ENCODE measurements at regions not wholly inside any gene's neighbourhood (a gene's known extent, or its start where the extent isn't known, plus 50 kb on each side); places are given as distances from the start of the nearest gene placed in this dataset.
A peak's percentile ranks its signal among the peaks of the same experiment; 100 is the strongest.

DNA sequence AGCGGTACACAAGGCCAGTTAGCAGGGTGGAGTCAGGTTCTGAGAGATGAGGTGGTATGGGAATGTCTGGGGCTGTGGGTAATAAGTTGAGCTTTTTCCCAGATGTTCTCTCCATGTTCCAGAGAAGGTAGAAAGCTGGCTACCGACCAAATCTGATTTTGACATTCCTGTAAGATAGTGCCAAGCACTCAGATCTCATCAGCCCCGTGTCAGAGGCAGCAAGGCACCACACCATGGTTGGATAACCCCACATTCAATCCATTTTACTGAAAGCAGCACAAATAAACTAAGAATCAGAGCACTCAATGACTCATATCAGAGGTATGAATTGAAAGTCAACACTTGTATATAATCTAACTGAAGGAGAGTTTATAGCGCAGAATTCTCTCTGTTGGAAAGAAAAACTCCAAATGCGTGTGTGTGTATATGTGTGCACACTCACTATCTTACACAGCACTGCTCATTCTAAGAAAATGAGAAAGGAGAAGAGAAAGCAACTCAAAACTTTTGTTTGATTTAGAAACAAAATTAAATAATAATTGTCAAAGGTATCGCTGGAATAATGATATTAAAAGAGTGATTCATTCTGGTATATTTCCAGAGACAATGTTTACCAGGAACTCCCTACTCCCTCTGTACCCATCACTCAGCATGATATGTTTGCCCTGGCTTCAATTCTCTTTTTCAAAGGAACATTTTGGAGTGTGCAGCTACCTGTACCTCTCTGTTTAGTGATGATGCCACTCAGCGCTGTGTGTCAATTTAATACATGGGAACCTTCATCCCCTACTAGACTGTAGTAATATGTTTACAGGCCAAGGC is 375.1 kb upstream of the ID2 start:
- H3K27ac ChIP-seq = no peak overlapping the region
- WGBS, 2 donors = 73 to 75% methylated on average over 7 of the region's 7 CpGs
- no peak overlapping the region for H3K4me3 ChIP-seq
- no peaks in the 10 kb centered on the region for H3K27me3 ChIP-seq
- TF ChIP-seq, protein P1, sequence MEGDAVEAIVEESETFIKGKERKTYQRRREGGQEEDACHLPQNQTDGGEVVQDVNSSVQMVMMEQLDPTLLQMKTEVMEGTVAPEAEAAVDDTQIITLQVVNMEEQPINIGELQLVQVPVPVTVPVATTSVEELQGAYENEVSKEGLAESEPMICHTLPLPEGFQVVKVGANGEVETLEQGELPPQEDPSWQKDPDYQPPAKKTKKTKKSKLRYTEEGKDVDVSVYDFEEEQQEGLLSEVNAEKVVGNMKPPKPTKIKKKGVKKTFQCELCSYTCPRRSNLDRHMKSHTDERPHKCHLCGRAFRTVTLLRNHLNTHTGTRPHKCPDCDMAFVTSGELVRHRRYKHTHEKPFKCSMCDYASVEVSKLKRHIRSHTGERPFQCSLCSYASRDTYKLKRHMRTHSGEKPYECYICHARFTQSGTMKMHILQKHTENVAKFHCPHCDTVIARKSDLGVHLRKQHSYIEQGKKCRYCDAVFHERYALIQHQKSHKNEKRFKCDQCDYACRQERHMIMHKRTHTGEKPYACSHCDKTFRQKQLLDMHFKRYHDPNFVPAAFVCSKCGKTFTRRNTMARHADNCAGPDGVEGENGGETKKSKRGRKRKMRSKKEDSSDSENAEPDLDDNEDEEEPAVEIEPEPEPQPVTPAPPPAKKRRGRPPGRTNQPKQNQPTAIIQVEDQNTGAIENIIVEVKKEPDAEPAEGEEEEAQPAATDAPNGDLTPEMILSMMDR (IDR thresholded peaks at IDR 0.05) = no peak
- H3K4me1 ChIP-seq = no peaks in the 10 kb centered on the region
- no peaks in the 10 kb centered on the region for H3K9me3 ChIP-seq
- peak in 1 of 4 donors; percentile 10 for ATAC-seq
- DNase-seq = no peak
- H3K36me3 ChIP-seq = no peaks in the 10 kb centered on the region
- FAIRE-seq = no peak
- intact Hi-C loops (cut with DNase I) = no loop called here

DNA sequence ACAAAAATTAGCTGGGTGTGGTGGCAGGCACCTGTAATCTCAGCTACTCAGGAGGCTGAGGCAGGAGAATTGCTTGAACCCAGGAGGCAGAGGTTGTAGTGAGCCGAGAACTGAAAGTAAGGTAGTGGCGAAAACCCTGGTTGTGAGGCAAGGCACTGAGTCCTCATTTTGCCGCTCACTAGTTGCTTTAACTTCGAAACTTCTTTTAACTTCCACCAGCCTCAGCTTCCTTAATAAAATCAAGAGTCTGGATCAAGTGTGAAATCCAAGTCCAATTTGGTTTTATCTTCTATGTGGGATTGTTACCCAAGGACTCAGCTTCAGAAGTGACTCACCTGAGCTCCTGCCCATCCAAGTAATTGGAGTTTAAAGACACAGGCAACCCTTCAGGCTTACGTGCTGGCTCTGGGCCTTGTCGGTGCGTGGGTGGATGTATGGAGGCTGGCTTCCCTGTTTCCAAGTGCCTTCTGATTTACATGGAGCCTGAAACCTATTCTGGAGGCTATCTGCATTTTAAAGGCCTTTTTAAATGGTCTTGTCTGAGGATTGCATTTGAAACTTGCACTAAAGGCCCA is 374.2 kb upstream of the ID2 start:
- TF ChIP-seq, protein P1 (IDR thresholded peaks at IDR 0.05) = no peak
- FAIRE-seq (no peak), ATAC-seq (no peak), DNase-seq (no peak)
- H3K4me3 ChIP-seq = no peak overlapping the region
- WGBS, 2 donors = 78 to 86% methylated on average over 7 of the region's 7 CpGs
- H3K4me1 ChIP-seq = no peaks in the 10 kb centered on the region
- H3K9me3 ChIP-seq = no peaks in the 10 kb centered on the region
- H3K36me3 ChIP-seq = no peaks in the 10 kb centered on the region
- intact Hi-C loops (cut with DNase I) = no loop called here
- no peak overlapping the region for H3K27ac ChIP-seq
- no peaks in the 10 kb centered on the region for H3K27me3 ChIP-seq

GRCh38 chr2:8309131-8309530 is 372.7 kb upstream of the ID2 start:
- H3K4me3 ChIP-seq = no peak overlapping the region
- ATAC-seq (peak in 1 of 4 donors; percentile 18), FAIRE-seq (no peak), DNase-seq (no peak)
- 77 to 78% methylated on average over 7 of the region's 7 CpGs for WGBS, 2 donors
- H3K27me3 ChIP-seq = no peaks in the 10 kb centered on the region
- H3K9me3 ChIP-seq = no peaks in the 10 kb centered on the region
- intact Hi-C loops (cut with DNase I) = no loop called here
- no peaks in the 10 kb centered on the region for H3K4me1 ChIP-seq
- no peaks in the 10 kb centered on the region for H3K36me3 ChIP-seq
- TF ChIP-seq, protein P1 (IDR thresholded peaks at IDR 0.05) = no peak
- H3K27ac ChIP-seq = no peak overlapping the region

GRCh38 chr2:8310557-8311455 is 371.1 kb upstream of the ID2 start:
- Histone ChIP-seq H3K4me3 (no peak overlapping the region), H3K27me3 (no peaks in the 10 kb centered on the region), H3K27ac (no peak overlapping the region), H3K9me3 (no peaks in the 10 kb centered on the region), H3K4me1 (no peaks in the 10 kb centered on the region), H3K36me3 (no peaks in the 10 kb centered on the region)
- DNase-seq (no peak), FAIRE-seq (no peak), ATAC-seq (no peak)
- intact Hi-C loops (cut with DNase I) = no loop called here
- 62 to 71% methylated on average over 12 of the region's 12 CpGs for WGBS, 2 donors
- TF ChIP-seq, protein P1 (IDR thresholded peaks at IDR 0.05) = no peak
